Esophagus squamous epithelium (tissue), 5 donors: ENCODE measurements at regions not wholly inside any gene's neighbourhood (a gene's known extent, or its start where the extent isn't known, plus 50 kb on each side); places are given as distances from the start of the nearest gene placed in this dataset.
A peak's percentile ranks its signal among the peaks of the same experiment; 100 is the strongest.

Experiments used
- DNase-seq: peaks from one replicate; lab custom pipeline; 2025; lab: John Stamatoyannopoulos, UW
- H3K27ac ChIP-seq, 4 donors: fragments of 200-600 bp; sonication (generic); one replicate each; pipeline ENCODE4 v1.5.1; 2016 to 2019; ENCODE audit warnings: mild to moderate bottlenecking in 1 of 4
- H3K27me3 ChIP-seq, 4 donors: fragments of 200-600 bp; sonication (generic); 1 replicate in 3 of 4; 2 replicates in 1 of 4; pipeline versions ENCODE4 v1.5.1 to v1.6.0; 2017 to 2021; ENCODE audit warnings: antibody characterized with exemption in 1 of 4
- H3K36me3 ChIP-seq, 3 donors: fragments of 200-600 bp; sonication (generic); one replicate each; pipeline ENCODE4 v1.5.1; 2016 to 2019
- H3K4me1 ChIP-seq, 3 donors: fragments of 200-600 bp; sonication (generic); one replicate each; pipeline ENCODE4 v1.5.1; 2017 to 2019
- H3K4me3 ChIP-seq, 4 donors: fragments of 200-600 bp; sonication (generic); 1 replicate in 3 of 4; 2 replicates in 1 of 4; pipeline ENCODE4 v1.5.1; 2016 to 2019; ENCODE audit warnings: mild to moderate bottlenecking in 2 of 4, moderate library complexity in 1 of 4
- H3K9me3 ChIP-seq, 3 donors: fragments of 200-600 bp; sonication (generic); one replicate each; pipeline ENCODE4 v1.5.1; 2016 to 2019
- POLR2A ChIP-seq, 4 donors: fragments of 450-650 bp; IDR thresholded peaks; one replicate each; pipeline ENCODE4 v1.6.1; 2017; ENCODE audit warnings: antibody characterized with exemption in 4 of 4, mild to moderate bottlenecking in 4 of 4, moderate library complexity in 3 of 4
- WGBS, 2 donors: methylation state at CpG; one replicate each; pipeline ENCODE4 v1.1.5; 2018; 5-methylcytosine and 5-hydroxymethylcytosine counted together
- intact Hi-C: fragments of 100-400 bp; cut with DNase I; formaldehyde crosslinking; loops from one replicate; pipeline ENCODE4 v1.15.0; 2022
- TF ChIP-seq, protein P1 (sequence below), 6 experiments: fragments of 450-650 bp in 4 of 6; fragments of 200-600 bp in 2 of 6; sonication (generic) in 2 of 6; IDR thresholded peaks; one replicate each; pipeline ENCODE4 v1.5.1; 2016 to 2019; ENCODE audit warnings: antibody characterized with exemption in 6 of 6, mild to moderate bottlenecking in 4 of 6, moderate library complexity in 4 of 6
- donor health status: DM: yes; HTN: yes; CAD: no.

DNA sequence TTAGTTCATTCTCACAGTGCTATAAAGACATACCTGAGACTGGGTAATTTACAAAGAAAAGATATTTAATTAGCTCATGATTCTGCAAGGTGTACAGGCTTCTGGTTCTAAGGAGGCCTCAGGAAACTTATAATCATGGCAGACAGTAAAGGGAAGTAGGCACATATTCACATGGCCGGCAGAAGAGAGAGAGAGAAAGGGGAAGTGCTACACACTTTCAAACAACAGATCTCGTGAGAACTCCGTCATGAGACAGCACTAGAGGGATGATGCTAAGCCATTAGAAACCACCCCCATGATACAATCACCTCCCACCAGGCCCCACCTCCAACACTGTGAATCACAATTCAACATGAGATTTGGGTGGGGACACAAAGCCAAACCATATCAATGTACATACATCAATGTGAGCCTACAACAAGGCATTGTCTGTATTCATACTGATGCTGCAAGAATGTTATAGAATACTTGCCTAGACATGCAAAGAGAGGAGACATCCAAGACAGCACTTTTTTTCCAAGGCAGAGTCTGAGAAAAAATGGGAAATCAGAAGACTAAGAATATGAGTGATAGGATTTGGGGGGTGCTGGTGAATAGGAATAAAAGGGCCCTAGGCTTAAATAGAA is 114.8 kb upstream of the XYLT1 start:
- no peak for DNase-seq
- intact Hi-C loops, result no loop called here
- no peaks in the 10 kb centered on the region for H3K27me3 ChIP-seq
- 70 to 83% methylated on average over 3 of the region's 3 CpGs for WGBS, 2 donors
- no peak overlapping the region for H3K27ac ChIP-seq
- no peaks in the 10 kb centered on the region for H3K36me3 ChIP-seq
- H3K9me3 ChIP-seq, result no peaks in the 10 kb centered on the region
- H3K4me3 ChIP-seq, result no peak overlapping the region
- TF ChIP-seq, protein P1, sequence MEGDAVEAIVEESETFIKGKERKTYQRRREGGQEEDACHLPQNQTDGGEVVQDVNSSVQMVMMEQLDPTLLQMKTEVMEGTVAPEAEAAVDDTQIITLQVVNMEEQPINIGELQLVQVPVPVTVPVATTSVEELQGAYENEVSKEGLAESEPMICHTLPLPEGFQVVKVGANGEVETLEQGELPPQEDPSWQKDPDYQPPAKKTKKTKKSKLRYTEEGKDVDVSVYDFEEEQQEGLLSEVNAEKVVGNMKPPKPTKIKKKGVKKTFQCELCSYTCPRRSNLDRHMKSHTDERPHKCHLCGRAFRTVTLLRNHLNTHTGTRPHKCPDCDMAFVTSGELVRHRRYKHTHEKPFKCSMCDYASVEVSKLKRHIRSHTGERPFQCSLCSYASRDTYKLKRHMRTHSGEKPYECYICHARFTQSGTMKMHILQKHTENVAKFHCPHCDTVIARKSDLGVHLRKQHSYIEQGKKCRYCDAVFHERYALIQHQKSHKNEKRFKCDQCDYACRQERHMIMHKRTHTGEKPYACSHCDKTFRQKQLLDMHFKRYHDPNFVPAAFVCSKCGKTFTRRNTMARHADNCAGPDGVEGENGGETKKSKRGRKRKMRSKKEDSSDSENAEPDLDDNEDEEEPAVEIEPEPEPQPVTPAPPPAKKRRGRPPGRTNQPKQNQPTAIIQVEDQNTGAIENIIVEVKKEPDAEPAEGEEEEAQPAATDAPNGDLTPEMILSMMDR (IDR thresholded peaks at IDR 0.05), result no peak
- H3K4me1 ChIP-seq, result peaks cover 0 to 5% (median 0%) of the 10 kb centered on the region in 3 donors

DNA sequence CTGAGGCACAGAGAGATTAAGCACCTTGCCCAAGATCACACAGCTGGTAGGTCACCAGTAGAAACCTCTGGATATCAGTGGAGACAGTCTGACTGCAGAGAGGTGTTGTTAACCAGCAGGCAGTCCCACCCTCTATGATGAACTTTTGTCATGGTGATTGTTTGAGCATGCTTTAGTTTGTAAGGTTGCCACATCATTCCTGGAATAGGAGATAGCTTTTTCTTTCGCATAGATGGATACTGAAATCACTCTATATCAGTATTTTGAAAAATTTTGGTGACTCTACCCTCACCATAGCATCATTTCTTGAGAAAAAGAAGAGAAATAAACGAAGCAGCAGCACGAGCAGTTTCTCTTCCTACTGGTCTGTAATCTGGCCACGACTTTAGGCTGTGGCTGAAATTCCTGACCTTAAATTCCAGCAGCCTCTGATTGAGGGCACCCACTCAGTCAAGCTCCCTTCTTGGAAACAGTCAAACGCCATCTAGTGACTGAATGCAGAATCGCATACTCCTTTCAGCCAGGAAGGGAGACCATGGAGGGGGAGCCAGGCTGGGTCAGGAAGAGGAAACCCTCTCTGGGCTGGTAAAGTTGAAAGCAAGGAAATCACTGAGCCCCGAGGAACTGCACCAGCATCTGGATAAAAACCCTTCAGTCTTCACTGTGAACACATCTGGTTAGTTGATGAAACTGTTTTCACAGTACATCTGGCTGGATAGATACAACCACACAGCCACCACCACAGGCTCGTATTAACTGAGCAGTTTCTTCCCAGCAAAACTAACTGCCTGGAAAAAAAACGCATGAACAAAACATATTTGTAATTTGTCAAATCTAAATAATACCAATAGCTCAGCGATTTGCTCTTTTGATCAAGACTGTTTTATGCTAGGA is 108.5 kb upstream of the XYLT1 start:
- no peak for DNase-seq
- Histone ChIP-seq H3K27ac (no peak overlapping the region), H3K4me3 (no peak overlapping the region), H3K4me1 (peaks cover 0 to 12% (median 0%) of the 10 kb centered on the region in 3 donors), H3K27me3 (no peaks in the 10 kb centered on the region), H3K9me3 (no peaks in the 10 kb centered on the region), H3K36me3 (no peaks in the 10 kb centered on the region)
- TF ChIP-seq, protein P1 (IDR thresholded peaks at IDR 0.05), result peak; percentile 65 to 88 (median 82)
- no peak for TF ChIP-seq POLR2A (IDR thresholded peaks at IDR 0.05)
- intact Hi-C loops, result no loop called here
- WGBS, 2 donors, result 21 to 22% methylated on average over 8 to 10 of the region's 10 CpGs

DNA sequence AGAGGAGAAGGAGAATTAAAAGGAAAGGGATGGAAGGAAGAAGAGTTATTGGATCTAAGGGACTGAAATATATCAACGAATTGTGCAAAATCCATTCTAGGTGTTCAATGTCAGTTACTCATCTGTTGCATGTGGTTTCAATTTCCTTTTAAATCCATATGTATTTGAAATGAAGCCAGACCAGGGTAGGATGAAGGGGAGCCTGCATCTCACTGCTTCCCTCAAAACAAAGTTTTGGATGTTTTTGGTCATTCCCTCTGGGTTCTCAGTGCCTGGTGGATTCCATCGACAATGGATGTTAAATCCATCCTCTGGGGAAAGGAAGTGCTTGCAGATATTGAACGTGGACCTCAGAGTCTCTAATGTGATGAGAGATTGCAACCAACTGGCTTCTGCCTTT is 103.5 kb upstream of the XYLT1 start:
- no peak for TF ChIP-seq POLR2A (IDR thresholded peaks at IDR 0.05)
- TF ChIP-seq, protein P1 (IDR thresholded peaks at IDR 0.05), result no peak
- no peak overlapping the region for H3K4me3 ChIP-seq
- no peak for DNase-seq
- H3K9me3 ChIP-seq, result no peaks in the 10 kb centered on the region
- no peak overlapping the region for H3K27ac ChIP-seq
- intact Hi-C loops, result no loop called here
- no peaks in the 10 kb centered on the region for H3K36me3 ChIP-seq
- peaks cover 0 to 27% (median 3%) of the 10 kb centered on the region in 3 donors for H3K4me1 ChIP-seq
- WGBS, 2 donors, result 59 to 60% methylated on average over 3 of the region's 3 CpGs
- no peaks in the 10 kb centered on the region for H3K27me3 ChIP-seq

DNA sequence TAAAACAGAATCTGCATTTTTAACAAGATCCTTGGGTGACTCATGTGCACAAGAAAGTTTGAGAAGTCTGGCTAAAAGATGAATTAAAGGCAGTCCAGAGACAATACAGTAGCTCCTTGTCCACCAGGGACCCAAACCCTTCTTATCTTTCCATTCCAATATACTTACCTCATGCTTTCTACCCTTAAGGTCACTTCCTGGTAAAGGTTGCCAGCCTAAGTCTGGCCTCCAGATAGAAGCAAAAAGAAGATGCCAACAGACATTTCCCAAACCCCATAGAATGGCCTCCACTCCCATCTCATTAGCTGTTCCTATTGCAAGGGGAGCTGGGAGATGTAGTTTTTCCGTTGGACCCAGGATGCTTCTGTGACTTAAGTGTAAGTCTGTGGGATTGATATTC is 101.4 kb upstream of the XYLT1 start:
- no peak for DNase-seq
- no peak for TF ChIP-seq POLR2A (IDR thresholded peaks at IDR 0.05)
- TF ChIP-seq, protein P1 (IDR thresholded peaks at IDR 0.05), result no peak
- intact Hi-C loops, result no loop called here
- H3K4me1 ChIP-seq, result peaks cover 0 to 39% (median 10%) of the 10 kb centered on the region in 3 donors
- H3K27me3 ChIP-seq, result no peaks in the 10 kb centered on the region
- no peaks in the 10 kb centered on the region for H3K9me3 ChIP-seq
- H3K4me3 ChIP-seq, result no peak overlapping the region
- peak overlapping the region in 3 of 4 donors; percentile 70 to 81 (median 73) for H3K27ac ChIP-seq
- H3K36me3 ChIP-seq, result no peaks in the 10 kb centered on the region
- 80 to 89% methylated on average over 1 of the region's 1 CpG for WGBS, 2 donors

DNA sequence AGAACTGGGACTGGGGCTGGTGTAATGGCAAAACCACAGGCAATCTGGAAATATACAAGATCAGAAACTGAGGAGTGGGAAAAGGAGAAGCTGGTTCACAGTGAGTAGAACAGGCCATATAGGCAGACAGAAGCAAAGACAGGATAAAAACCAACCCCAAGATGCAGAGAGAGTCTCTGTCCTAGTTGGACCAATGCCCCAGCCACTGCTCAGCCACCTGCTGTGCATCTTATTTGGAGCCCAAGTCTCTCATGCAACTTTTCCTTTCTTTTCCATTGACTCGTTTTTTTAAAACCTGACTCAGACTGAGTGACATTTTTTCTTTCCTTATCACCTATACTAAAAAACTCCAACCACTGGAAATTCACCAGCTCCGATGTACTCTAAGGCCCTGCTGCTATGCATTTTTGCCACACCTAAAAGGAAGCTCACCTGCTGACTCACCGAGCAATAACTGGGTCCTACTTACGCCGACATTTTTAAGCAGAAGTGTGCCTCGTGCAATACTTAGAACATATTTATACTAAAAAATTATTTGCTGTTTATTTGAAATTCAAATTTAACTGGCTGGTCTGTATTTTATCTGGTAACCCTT is 100.8 kb upstream of the XYLT1 start:
- Histone ChIP-seq H3K4me3 (no peak overlapping the region), H3K9me3 (no peaks in the 10 kb centered on the region), H3K4me1 (peaks cover 0 to 45% (median 14%) of the 10 kb centered on the region in 3 donors), H3K27ac (peak overlapping the region; percentile 31 to 81 (median 72)), H3K27me3 (no peaks in the 10 kb centered on the region), H3K36me3 (no peaks in the 10 kb centered on the region)
- no peak for DNase-seq
- TF ChIP-seq POLR2A (IDR thresholded peaks at IDR 0.05), result no peak
- TF ChIP-seq, protein P1 (IDR thresholded peaks at IDR 0.05), result no peak
- intact Hi-C loops, result no loop called here
- 35 to 46% methylated on average over 6 of the region's 6 CpGs for WGBS, 2 donors
